Activated CD4-positive, CD25-positive, alpha-beta regulatory T cell treated with anti-CD3 and anti-CD28 coated beads, Interleukin-2, amount 50 U/mL, for 16 hours (primary cell): ENCODE measurements at regions not wholly inside any gene's neighbourhood (a gene's known extent, or its start where the extent isn't known, plus 50 kb on each side); places are given as distances from the start of the nearest gene placed in this dataset.

ENCODE experiments used
- DNase-seq: peaks from one replicate; pipeline ENCODE4 v3.0.0-alpha.2; 2020; ENCODE audit warnings: low read depth, low spot score

DNA sequence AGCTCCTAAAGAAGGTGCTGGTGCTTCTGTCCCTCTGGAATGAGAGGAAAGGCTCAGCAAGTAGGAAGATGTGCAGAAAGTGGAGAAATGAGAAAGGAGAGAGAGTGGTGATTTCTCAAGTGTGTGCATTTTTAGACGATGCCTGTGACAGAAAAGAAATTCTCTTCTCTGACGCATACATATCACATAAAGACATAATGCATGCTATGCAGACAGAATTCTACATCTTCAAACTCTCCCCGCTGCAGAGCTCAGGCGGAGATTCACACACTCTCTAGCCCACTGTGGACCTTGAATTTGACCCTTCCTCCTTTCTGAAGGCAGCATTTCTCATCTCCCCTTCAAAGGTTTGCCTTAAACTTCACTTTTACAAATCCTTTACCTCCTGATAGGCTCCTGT lies 52.0 kb upstream of the CAMK1G start:
- no peak for DNase-seq
